Stomach (tissue), 4 donors: ENCODE measurements at regions not wholly inside any gene's neighbourhood (a gene's known extent, or its start where the extent isn't known, plus 50 kb on each side); places are given as distances from the start of the nearest gene placed in this dataset.

Experiments used
- CTCF ChIP-seq, 7 experiments: fragments of 450-650 bp in 4 of 7; fragments of 200-600 bp in 3 of 7; sonication (generic) in 3 of 7; IDR thresholded peaks; one replicate each; pipeline ENCODE4 v1.5.1; 2016 to 2019; ENCODE audit warnings: antibody characterized with exemption in 7 of 7, control low read depth in 2 of 7, mild to moderate bottlenecking in 1 of 7
- EP300 ChIP-seq: sonication (generic); formaldehyde crosslinking; IDR thresholded peaks from one replicate; pipeline ENCODE4 v1.6.1; 2017; ENCODE audit warnings: antibody characterized with exemption
- POLR2A ChIP-seq, 4 donors: fragments of 450-650 bp; IDR thresholded peaks; one replicate each; pipeline ENCODE4 v1.6.1; 2016; ENCODE audit warnings: antibody characterized with exemption in 4 of 4, control low read depth in 2 of 4, mild to moderate bottlenecking in 1 of 4, moderate library complexity in 1 of 4
- POLR2AphosphoS5 ChIP-seq, 3 donors: sonication (generic); formaldehyde crosslinking; IDR thresholded peaks; one replicate each; pipeline ENCODE4 v1.6.1; 2016; ENCODE audit warnings: antibody characterized with exemption in 3 of 3

DNA sequence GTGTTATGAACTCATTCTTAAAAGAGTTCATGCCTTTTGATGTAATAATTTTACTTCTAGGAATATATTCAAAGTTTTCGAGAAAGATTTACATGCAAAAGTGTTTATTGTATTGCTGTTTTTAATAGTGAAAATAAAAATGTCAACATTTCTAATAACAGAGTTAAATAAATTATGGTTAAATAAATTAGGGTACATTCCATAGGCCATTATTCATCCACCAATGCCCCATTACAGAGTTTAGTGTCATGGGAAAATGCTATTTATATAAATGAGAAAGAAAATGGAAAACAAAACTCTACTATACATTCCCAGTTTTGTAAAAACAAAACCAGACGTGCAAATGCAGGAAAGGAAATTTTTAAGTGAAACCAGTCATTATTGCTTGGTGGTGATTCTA, 538.1 kb upstream of the TBL1XR1 start:
- no peak for TF ChIP-seq POLR2AphosphoS5 (IDR thresholded peaks at IDR 0.05)
- TF ChIP-seq CTCF (IDR thresholded peaks at IDR 0.05), result no peak
- no peak for TF ChIP-seq POLR2A (IDR thresholded peaks at IDR 0.05)
- TF ChIP-seq EP300, result no peak
